ENCODE measurements at regions not wholly inside any gene's neighbourhood (a gene's known extent, or its start where the extent isn't known, plus 50 kb on each side); places are given as distances from the start of the nearest gene placed in this dataset.

GRCh38 chr3:94246171-94246570, 183.3 kb downstream of the NSUN3 start:
- DNase-seq, result no peak
- Mint-ChIP-seq H3K9me3 (no peaks in the 10 kb centered on the region), H3K4me3 (no peak overlapping the region), H3K4me1 (ENCODE audit: low read depth) (no peaks in the 10 kb centered on the region), H3K36me3 (ENCODE audit: low read depth) (no peaks in the 10 kb centered on the region), H3K27me3 (ENCODE audit: insufficient read depth) (peaks cover 3% of the 10 kb centered on the region), H3K27ac (no peak overlapping the region)
- no peak for TF ChIP-seq CTCF (IDR thresholded peaks at IDR 0.05)

GRCh38 chr3:94248042-94248441, 185.2 kb downstream of the NSUN3 start:
- Mint-ChIP-seq H3K36me3 (ENCODE audit: low read depth) (no peaks in the 10 kb centered on the region), H3K9me3 (no peaks in the 10 kb centered on the region), H3K27me3 (ENCODE audit: insufficient read depth) (peaks cover 11% of the 10 kb centered on the region), H3K4me3 (no peak overlapping the region), H3K4me1 (ENCODE audit: low read depth) (no peaks in the 10 kb centered on the region), H3K27ac (no peak overlapping the region)
- TF ChIP-seq CTCF (IDR thresholded peaks at IDR 0.05), result no peak
- DNase-seq, result no peak

GRCh38 chr3:94249491-94250079, 186.7 kb downstream of the NSUN3 start:
- H3K4me1 Mint-ChIP-seq (ENCODE audit: low read depth), result no peaks in the 10 kb centered on the region
- peaks cover 11% of the 10 kb centered on the region for H3K27me3 Mint-ChIP-seq (ENCODE audit: insufficient read depth)
- TF ChIP-seq CTCF (IDR thresholded peaks at IDR 0.05), result peak; percentile 95
- H3K36me3 Mint-ChIP-seq (ENCODE audit: low read depth), result no peaks in the 10 kb centered on the region
- H3K9me3 Mint-ChIP-seq, result no peaks in the 10 kb centered on the region
- no peak overlapping the region for H3K4me3 Mint-ChIP-seq
- DNase-seq, result peak; percentile 53
- no peak overlapping the region for H3K27ac Mint-ChIP-seq

GRCh38 chr3:94251566-94251965, 188.7 kb downstream of the NSUN3 start:
- DNase-seq, result no peak
- no peaks in the 10 kb centered on the region for H3K4me1 Mint-ChIP-seq (ENCODE audit: low read depth)
- TF ChIP-seq CTCF (IDR thresholded peaks at IDR 0.05), result no peak
- H3K36me3 Mint-ChIP-seq (ENCODE audit: low read depth), result no peaks in the 10 kb centered on the region
- no peak overlapping the region for H3K27ac Mint-ChIP-seq
- H3K9me3 Mint-ChIP-seq, result no peaks in the 10 kb centered on the region
- no peak overlapping the region for H3K4me3 Mint-ChIP-seq
- H3K27me3 Mint-ChIP-seq (ENCODE audit: insufficient read depth), result peaks cover 8% of the 10 kb centered on the region

GRCh38 chr3:94252316-94252715, 189.5 kb downstream of the NSUN3 start:
- Mint-ChIP-seq H3K27ac (no peak overlapping the region), H3K4me1 (ENCODE audit: low read depth) (no peaks in the 10 kb centered on the region), H3K36me3 (ENCODE audit: low read depth) (no peaks in the 10 kb centered on the region), H3K27me3 (ENCODE audit: insufficient read depth) (peaks cover 8% of the 10 kb centered on the region), H3K9me3 (no peaks in the 10 kb centered on the region), H3K4me3 (no peak overlapping the region)
- TF ChIP-seq CTCF (IDR thresholded peaks at IDR 0.05), result no peak
- DNase-seq, result no peak

Measured in HFFc6 (cell line).